Urinary bladder (tissue), 3 donors: ENCODE measurements at regions not wholly inside any gene's neighbourhood (a gene's known extent, or its start where the extent isn't known, plus 50 kb on each side); places are given as distances from the start of the nearest gene placed in this dataset.

Source experiments
- DNase-seq: peaks from one replicate; pipeline ENCODE4 v3.0.0-alpha.2; 2015; ENCODE audit errors: extremely low spot score
- H3K27ac ChIP-seq: one replicate; pipeline ENCODE4 v1.5.1; 2013; ENCODE audit warnings: low read depth, mild to moderate bottlenecking, moderate library complexity
- H3K36me3 ChIP-seq: one replicate; pipeline ENCODE4 v1.6.1; 2013; ENCODE audit warnings: mild to moderate bottlenecking, moderate library complexity; ENCODE audit not compliant: insufficient read depth
- H3K4me1 ChIP-seq: one replicate; pipeline ENCODE4 v1.6.1; 2013; ENCODE audit warnings: mild to moderate bottlenecking, moderate library complexity; ENCODE audit not compliant: insufficient read depth
- H3K4me3 ChIP-seq: one replicate; pipeline ENCODE4 v1.5.1; 2013; ENCODE audit warnings: low read depth, low read length
- whole genome bisulfite sequencing: extraction: QIAGEN DNeasy Blood & Tissue Kit; methylation state at CpG from one replicate; pipeline ENCODE4 v1.1.7; 2013; 5-methylcytosine and 5-hydroxymethylcytosine counted together
- donor health status: healthy with polysubstance abuse.
- donor health status: healthy.

GRCh38 chr2:9700109-9700495 lies 69.3 kb upstream of the YWHAQ start:
- Histone ChIP-seq H3K4me1 (no peaks in the 10 kb centered on the region), H3K4me3 (no peak overlapping the region), H3K36me3 (no peaks in the 10 kb centered on the region), H3K27ac (no peak overlapping the region)
- no peak for DNase-seq
- WGBS, result 94% methylated on average over 4 of the region's 4 CpGs

- Histone ChIP-seq H3K4me3 (no peak overlapping the region), H3K36me3 (no peaks in the 10 kb centered on the region), H3K27ac (no peak overlapping the region), H3K4me1 (no peaks in the 10 kb centered on the region)
- no peak for DNase-seq
- WGBS, result 79% methylated on average over 3 of the region's 3 CpGs
Measured at GRCh38 chr2:9702604-9703084, 71.8 kb upstream of the YWHAQ start.

- H3K27ac ChIP-seq, result no peak overlapping the region
- no peaks in the 10 kb centered on the region for H3K4me1 ChIP-seq
- H3K36me3 ChIP-seq, result no peaks in the 10 kb centered on the region
- WGBS, result 30% methylated on average over 11 of the region's 11 CpGs
- no peak overlapping the region for H3K4me3 ChIP-seq
- DNase-seq, result no peak
Measured at GRCh38 chr2:9703085-9703678, 72.4 kb upstream of the YWHAQ start.

DNA sequence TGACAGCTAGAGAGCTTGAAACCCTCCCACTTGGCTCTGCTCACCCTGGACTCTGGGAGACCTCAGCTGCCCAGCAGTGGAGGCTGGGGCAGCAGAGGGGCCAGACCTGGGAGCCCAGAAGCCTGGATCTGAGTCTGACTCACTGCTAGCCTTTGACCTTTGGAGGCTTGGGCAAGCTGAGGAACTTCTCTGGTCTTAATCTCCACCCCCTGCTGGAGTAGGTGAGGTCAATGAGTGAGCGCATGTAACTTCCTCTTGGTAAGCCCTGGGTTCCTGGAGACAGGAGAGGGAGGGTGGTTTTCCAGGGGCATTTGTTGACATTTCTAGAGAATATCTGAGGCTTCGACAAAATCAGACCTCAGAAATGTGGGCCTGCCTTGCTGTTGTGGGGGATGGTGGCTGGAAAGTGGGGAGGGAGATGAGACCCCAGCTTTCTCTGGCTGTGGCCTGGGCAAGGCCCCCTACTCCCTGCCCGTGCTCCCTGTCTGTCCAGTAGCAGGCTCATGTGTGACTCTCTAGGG lies 73.0 kb upstream of the YWHAQ start:
- H3K4me1 ChIP-seq, result no peaks in the 10 kb centered on the region
- 71% methylated on average over 3 of the region's 3 CpGs for WGBS
- H3K27ac ChIP-seq, result no peak overlapping the region
- H3K4me3 ChIP-seq, result no peak overlapping the region
- no peak for DNase-seq
- H3K36me3 ChIP-seq, result no peaks in the 10 kb centered on the region

GRCh38 chr2:9704600-9704999 lies 73.8 kb upstream of the YWHAQ start:
- Histone ChIP-seq H3K36me3 (no peaks in the 10 kb centered on the region), H3K4me3 (no peak overlapping the region), H3K4me1 (no peaks in the 10 kb centered on the region), H3K27ac (no peak overlapping the region)
- 98% methylated on average over 3 of the region's 3 CpGs for WGBS
- no peak for DNase-seq

GRCh38 chr2:9705196-9705595 lies 74.4 kb upstream of the YWHAQ start:
- Histone ChIP-seq H3K4me3 (no peak overlapping the region), H3K4me1 (no peaks in the 10 kb centered on the region), H3K36me3 (no peaks in the 10 kb centered on the region), H3K27ac (no peak overlapping the region)
- 75% methylated on average over 8 of the region's 8 CpGs for WGBS
- no peak for DNase-seq

DNA sequence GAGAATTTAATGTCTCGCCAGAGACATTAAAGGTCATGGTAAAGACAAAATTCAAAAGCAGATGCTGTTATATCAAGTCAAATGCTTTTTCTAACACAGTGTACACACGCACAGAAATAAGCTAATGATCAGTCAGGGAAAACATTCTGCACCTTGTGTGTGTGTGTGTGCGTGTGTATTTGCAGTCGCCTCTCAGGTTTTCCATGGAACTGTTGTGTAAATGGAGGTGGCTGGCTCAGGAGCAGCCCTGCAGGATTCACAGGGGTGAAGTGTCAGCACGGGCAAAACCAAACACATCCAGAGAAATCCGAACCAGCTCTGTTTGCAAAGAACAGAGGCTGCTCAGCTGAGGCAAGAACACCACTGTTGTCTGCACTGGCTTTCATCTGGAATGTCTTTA lies 76.2 kb upstream of the YWHAQ start:
- Histone ChIP-seq H3K4me1 (no peaks in the 10 kb centered on the region), H3K36me3 (no peaks in the 10 kb centered on the region)
- WGBS, result 85% methylated on average over 6 of the region's 6 CpGs

GRCh38 chr2:9707611-9708160 lies 76.9 kb upstream of the YWHAQ start:
- 62% methylated on average over 10 of the region's 10 CpGs for WGBS
- no peak for DNase-seq
- Histone ChIP-seq H3K27ac (no peak overlapping the region), H3K4me1 (no peaks in the 10 kb centered on the region), H3K4me3 (no peak overlapping the region), H3K36me3 (no peaks in the 10 kb centered on the region)

More for the DNA sequence above, 76.2 kb upstream of the YWHAQ start:
- Histone ChIP-seq H3K27ac (no peak overlapping the region), H3K4me3 (no peak overlapping the region)
- no peak for DNase-seq

GRCh38 chr2:9708683-9709538 lies 78.1 kb upstream of the YWHAQ start:
- no peak for DNase-seq
- 82% methylated on average over 15 of the region's 15 CpGs for WGBS
- Histone ChIP-seq H3K36me3 (no peaks in the 10 kb centered on the region), H3K4me3 (no peak overlapping the region), H3K27ac (no peak overlapping the region), H3K4me1 (no peaks in the 10 kb centered on the region)

- Histone ChIP-seq H3K27ac (no peak overlapping the region), H3K4me1 (no peaks in the 10 kb centered on the region), H3K36me3 (no peaks in the 10 kb centered on the region), H3K4me3 (no peak overlapping the region)
- no peak for DNase-seq
- WGBS, result 95% methylated on average over 11 of the region's 11 CpGs
Measured at GRCh38 chr2:9709539-9710285, 78.9 kb upstream of the YWHAQ start.

DNA sequence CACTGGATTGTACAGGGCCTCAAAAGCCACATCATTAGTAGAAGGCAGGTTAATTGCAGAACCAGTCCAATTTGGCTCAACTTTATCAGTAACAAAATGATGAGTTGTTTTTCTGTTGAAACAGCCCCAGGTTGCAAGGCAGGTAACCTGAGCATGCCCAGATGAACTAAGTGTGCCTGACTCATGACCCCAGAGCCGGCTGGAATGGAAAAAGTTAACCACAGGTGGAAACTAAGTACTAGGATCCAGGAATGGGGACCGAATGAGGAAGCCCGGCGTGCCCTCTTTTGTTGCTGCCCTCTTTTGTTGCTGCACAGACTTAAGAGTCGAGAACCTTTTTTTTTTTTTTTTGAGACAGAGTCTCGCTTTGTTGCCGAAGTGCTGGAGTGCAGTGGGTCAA lies 79.5 kb upstream of the YWHAQ start:
- no peaks in the 10 kb centered on the region for H3K4me1 ChIP-seq
- WGBS, result 92% methylated on average over 7 of the region's 7 CpGs
- H3K36me3 ChIP-seq, result no peaks in the 10 kb centered on the region
- H3K4me3 ChIP-seq, result no peak overlapping the region
- no peak for DNase-seq
- H3K27ac ChIP-seq, result no peak overlapping the region

- H3K4me3 ChIP-seq, result no peak overlapping the region
- H3K36me3 ChIP-seq, result no peaks in the 10 kb centered on the region
- no peaks in the 10 kb centered on the region for H3K4me1 ChIP-seq
- 83% methylated on average over 11 of the region's 11 CpGs for WGBS
- H3K27ac ChIP-seq, result no peak overlapping the region
- no peak for DNase-seq
Measured at GRCh38 chr2:9712263-9712662, 81.5 kb upstream of the YWHAQ start.

GRCh38 chr2:9714630-9715214 lies 83.9 kb upstream of the YWHAQ start:
- WGBS, result 66% methylated on average over 14 of the region's 14 CpGs
- H3K4me1 ChIP-seq, result no peaks in the 10 kb centered on the region
- DNase-seq, result no peak
- no peak overlapping the region for H3K27ac ChIP-seq
- H3K4me3 ChIP-seq, result no peak overlapping the region
- H3K36me3 ChIP-seq, result no peaks in the 10 kb centered on the region
